Trophoblast cell (in vitro differentiated cells and primary cell): ENCODE measurements at regions not wholly inside any gene's neighbourhood (a gene's known extent, or its start where the extent isn't known, plus 50 kb on each side); places are given as distances from the start of the nearest gene placed in this dataset.
A peak's percentile ranks its signal among the peaks of the same experiment; 100 is the strongest.

ENCODE experiments used
- DNase-seq, 2 donors: peaks; one replicate each; pipeline ENCODE4 v3.0.0-alpha.2; 2016
- H2AFZ ChIP-seq: 2 replicates; pipeline ENCODE4 v1.6.1; 2013; ENCODE audit warnings: low read length, moderate library complexity, mild to moderate bottlenecking; ENCODE audit not compliant: insufficient read depth, poor library complexity
- H2AK5ac ChIP-seq: 2 replicates; pipeline ENCODE4 v1.6.1; 2013; ENCODE audit warnings: mild to moderate bottlenecking, low read length
- H2BK120ac ChIP-seq: 2 replicates; pipeline ENCODE4 v1.6.1; 2013; ENCODE audit warnings: low read length, mild to moderate bottlenecking, moderate library complexity; ENCODE audit not compliant: insufficient read depth, poor library complexity
- H2BK12ac ChIP-seq: 2 replicates; pipeline ENCODE4 v1.6.1; 2013; ENCODE audit warnings: mild to moderate bottlenecking, low read length, moderate library complexity
- H2BK5ac ChIP-seq: 2 replicates; pipeline ENCODE4 v1.6.1; 2013; ENCODE audit warnings: low read length, low read depth, moderate library complexity, mild to moderate bottlenecking; ENCODE audit not compliant: poor library complexity
- H3K14ac ChIP-seq: 2 replicates; pipeline ENCODE4 v1.6.1; 2013; ENCODE audit warnings: mild to moderate bottlenecking, low read length
- H3K18ac ChIP-seq: 2 replicates; pipeline ENCODE4 v1.6.1; 2013; ENCODE audit warnings: mild to moderate bottlenecking, low read length
- H3K23ac ChIP-seq: 2 replicates; pipeline ENCODE4 v1.6.1; 2013; ENCODE audit warnings: low read length
- H3K27ac ChIP-seq: 2 replicates; pipeline ENCODE4 v1.5.1; 2013; ENCODE audit warnings: low read depth, mild to moderate bottlenecking, inconsistent platforms, low read length, moderate library complexity
- H3K27me3 ChIP-seq: 2 replicates; pipeline ENCODE4 v1.6.1; 2013; ENCODE audit warnings: inconsistent platforms, mild to moderate bottlenecking, low read length, moderate library complexity; ENCODE audit not compliant: insufficient read depth
- H3K36me3 ChIP-seq, 2 experiments: 1 replicate in 1 of 2; 2 replicates in 1 of 2; pipeline ENCODE4 v1.6.1; 2013; ENCODE audit warnings: low read length in 2 of 2, mild to moderate bottlenecking in 2 of 2, moderate library complexity in 1 of 2; ENCODE audit not compliant: insufficient read depth in 2 of 2, control insufficient read depth in 1 of 2
- H3K4ac ChIP-seq: 2 replicates; pipeline ENCODE4 v1.6.1; 2013; ENCODE audit warnings: low read depth, mild to moderate bottlenecking, low read length, moderate library complexity
- H3K4me1 ChIP-seq, 2 experiments: 1 replicate in 1 of 2; 2 replicates in 1 of 2; pipeline ENCODE4 v1.6.1; 2013; ENCODE audit warnings: low read length in 2 of 2, mild to moderate bottlenecking in 2 of 2, moderate library complexity in 1 of 2; ENCODE audit not compliant: insufficient read depth in 2 of 2, control insufficient read depth in 1 of 2
- H3K4me2 ChIP-seq: 2 replicates; pipeline ENCODE4 v1.6.1; 2013; ENCODE audit warnings: inconsistent platforms, mild to moderate bottlenecking, low read length, moderate library complexity
- H3K4me3 ChIP-seq: 2 replicates; pipeline ENCODE4 v1.5.1; 2013; ENCODE audit warnings: mild to moderate bottlenecking, low read depth, low read length, inconsistent platforms
- H3K79me1 ChIP-seq: one replicate; pipeline ENCODE4 v1.6.1; 2013; ENCODE audit warnings: low read length
- H3K79me2 ChIP-seq: 2 replicates; pipeline ENCODE4 v1.6.1; 2013; ENCODE audit warnings: low read length, mild to moderate bottlenecking; ENCODE audit not compliant: control insufficient read depth, insufficient read depth, poor library complexity
- H3K9ac ChIP-seq: 2 replicates; pipeline ENCODE4 v1.6.1; 2013; ENCODE audit warnings: mild to moderate bottlenecking, low read length
- H3K9me3 ChIP-seq: 2 replicates; pipeline ENCODE4 v1.6.1; 2013; ENCODE audit warnings: low read depth, mild to moderate bottlenecking, control low read depth, inconsistent platforms, low read length; ENCODE audit not compliant: insufficient read depth
- H4K12ac ChIP-seq: 2 replicates; pipeline ENCODE4 v1.6.1; 2013; ENCODE audit warnings: low read depth, mild to moderate bottlenecking, low read length, moderate library complexity
- H4K8ac ChIP-seq: 2 replicates; pipeline ENCODE4 v1.6.1; 2013; ENCODE audit warnings: low read depth, mild to moderate bottlenecking, low read length, moderate library complexity
- H4K91ac ChIP-seq: one replicate; pipeline ENCODE4 v1.6.1; 2013; ENCODE audit warnings: low read depth, mild to moderate bottlenecking, low read length, moderate library complexity
- WGBS: extraction: QIAGEN DNeasy Blood & Tissue Kit; methylation state at CpG from one replicate; pipeline ENCODE4 v1.1.7; 2013; ENCODE audit warnings: missing lambda C conversion rate; ENCODE audit not compliant: insufficient read length, insufficient coverage; ENCODE audit errors: extremely low coverage; 5-methylcytosine and 5-hydroxymethylcytosine counted together

DNA sequence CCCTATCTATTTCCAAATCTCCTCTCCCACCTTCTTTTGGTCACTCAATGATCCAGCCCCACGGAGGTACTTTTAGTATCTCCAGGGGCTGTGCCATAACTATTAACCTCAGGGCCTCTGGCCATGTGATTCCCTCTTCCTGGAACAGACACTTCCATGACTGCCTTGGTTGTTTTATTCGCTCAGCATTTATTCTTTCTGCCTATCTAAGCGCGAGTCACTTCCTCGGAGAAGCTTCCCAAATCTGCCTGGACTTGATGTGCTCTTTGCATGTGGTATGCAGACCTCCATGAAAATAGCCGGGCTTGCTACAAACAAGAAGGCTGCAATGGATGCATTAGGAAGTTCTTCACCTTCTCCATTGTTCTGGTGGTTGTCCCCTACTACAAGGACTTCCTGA, 939.0 kb upstream of the TMEM132C start:
- Histone ChIP-seq H4K8ac (no peak overlapping the region), H3K4ac (no peak overlapping the region), H2AK5ac (no peak overlapping the region), H3K79me1 (no peaks in the 10 kb centered on the region), H3K14ac (no peak overlapping the region), H4K91ac (no peak overlapping the region), H2BK12ac (no peak overlapping the region), H3K9ac (no peak overlapping the region), H2BK120ac (no peak overlapping the region), H3K36me3 (no peaks in the 10 kb centered on the region), H3K4me2 (no peak overlapping the region), H3K27ac (no peak overlapping the region), H3K18ac (no peak overlapping the region), H3K4me1 (no peaks in the 10 kb centered on the region), H3K27me3 (no peaks in the 10 kb centered on the region), H3K4me3 (no peak overlapping the region), H2AFZ (no peak overlapping the region), H2BK5ac (no peak overlapping the region), H3K79me2 (no peaks in the 10 kb centered on the region), H4K12ac (no peak overlapping the region), H3K9me3 (peaks cover 3% of the 10 kb centered on the region), H3K23ac (no peak overlapping the region)
- WGBS = no CpG with 5 or more reads among the region's 6 CpGs
- no peak for DNase-seq

DNA sequence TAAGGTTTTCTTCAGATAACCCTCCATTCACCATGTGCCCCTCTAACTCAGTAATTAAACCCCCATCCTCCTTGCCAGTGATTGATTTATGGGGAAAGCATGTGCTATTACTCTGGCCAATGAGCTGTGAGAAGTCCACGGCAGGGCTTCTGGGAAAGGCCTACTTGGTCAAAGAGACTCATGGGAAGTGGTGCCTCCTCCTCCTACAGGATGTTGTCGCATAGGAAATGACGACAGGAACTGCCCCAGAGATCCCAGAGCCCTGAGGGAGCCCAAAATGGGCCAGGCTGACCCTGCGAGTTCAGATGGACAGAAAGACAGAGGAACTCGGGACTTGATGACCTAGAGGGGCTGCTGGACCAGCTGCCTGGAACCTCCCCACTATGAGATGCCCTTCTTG, 938.1 kb upstream of the TMEM132C start:
- Histone ChIP-seq H3K79me1 (no peaks in the 10 kb centered on the region), H3K14ac (no peak overlapping the region), H4K12ac (no peak overlapping the region), H3K4me3 (no peak overlapping the region), H3K4ac (no peak overlapping the region), H3K27me3 (no peaks in the 10 kb centered on the region), H3K18ac (no peak overlapping the region), H3K36me3 (no peaks in the 10 kb centered on the region), H2AFZ (no peak overlapping the region), H3K4me2 (no peak overlapping the region), H2BK5ac (no peak overlapping the region), H3K23ac (no peak overlapping the region), H2AK5ac (no peak overlapping the region), H2BK12ac (no peak overlapping the region), H2BK120ac (no peak overlapping the region), H3K4me1 (no peaks in the 10 kb centered on the region), H3K27ac (no peak overlapping the region), H3K9ac (no peak overlapping the region), H3K79me2 (no peaks in the 10 kb centered on the region), H4K8ac (no peak overlapping the region), H4K91ac (no peak overlapping the region), H3K9me3 (peaks cover 4% of the 10 kb centered on the region)
- no CpG with 5 or more reads among the region's 5 CpGs for WGBS
- no peak for DNase-seq

DNA sequence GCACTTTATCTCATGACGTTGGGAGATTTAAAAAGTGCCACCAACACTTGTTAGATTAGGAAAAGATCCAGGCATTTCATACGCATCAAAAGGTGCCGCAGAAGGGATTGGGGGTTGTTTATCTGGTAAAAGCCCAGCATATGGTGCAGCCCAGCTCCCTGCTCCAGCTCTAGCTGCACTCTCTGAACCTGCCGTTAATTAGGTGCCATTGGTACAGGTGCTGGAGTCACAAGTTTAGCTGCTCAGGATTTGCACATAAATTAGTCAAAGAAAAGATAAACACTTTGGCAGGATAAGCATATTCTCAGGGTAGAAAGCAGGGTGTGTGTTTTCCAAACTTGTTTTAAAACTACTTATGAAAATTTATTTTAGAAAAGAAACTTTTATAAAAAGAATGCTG, 932.6 kb upstream of the TMEM132C start:
- Histone ChIP-seq H3K23ac (no peak overlapping the region), H3K9ac (no peak overlapping the region), H3K79me2 (no peaks in the 10 kb centered on the region), H3K4me3 (no peak overlapping the region), H3K27ac (no peak overlapping the region), H4K12ac (no peak overlapping the region), H3K4me1 (no peaks in the 10 kb centered on the region), H3K27me3 (no peaks in the 10 kb centered on the region), H4K8ac (no peak overlapping the region), H3K79me1 (no peaks in the 10 kb centered on the region), H3K4me2 (no peak overlapping the region), H2BK5ac (no peak overlapping the region), H3K14ac (no peak overlapping the region), H3K4ac (no peak overlapping the region), H2AFZ (no peak overlapping the region), H3K9me3 (peaks cover 2% of the 10 kb centered on the region), H2BK120ac (no peak overlapping the region), H3K18ac (no peak overlapping the region), H2BK12ac (no peak overlapping the region), H3K36me3 (no peaks in the 10 kb centered on the region), H4K91ac (no peak overlapping the region), H2AK5ac (no peak overlapping the region)
- no peak for DNase-seq
- WGBS = no CpG with 5 or more reads among the region's 4 CpGs

DNA sequence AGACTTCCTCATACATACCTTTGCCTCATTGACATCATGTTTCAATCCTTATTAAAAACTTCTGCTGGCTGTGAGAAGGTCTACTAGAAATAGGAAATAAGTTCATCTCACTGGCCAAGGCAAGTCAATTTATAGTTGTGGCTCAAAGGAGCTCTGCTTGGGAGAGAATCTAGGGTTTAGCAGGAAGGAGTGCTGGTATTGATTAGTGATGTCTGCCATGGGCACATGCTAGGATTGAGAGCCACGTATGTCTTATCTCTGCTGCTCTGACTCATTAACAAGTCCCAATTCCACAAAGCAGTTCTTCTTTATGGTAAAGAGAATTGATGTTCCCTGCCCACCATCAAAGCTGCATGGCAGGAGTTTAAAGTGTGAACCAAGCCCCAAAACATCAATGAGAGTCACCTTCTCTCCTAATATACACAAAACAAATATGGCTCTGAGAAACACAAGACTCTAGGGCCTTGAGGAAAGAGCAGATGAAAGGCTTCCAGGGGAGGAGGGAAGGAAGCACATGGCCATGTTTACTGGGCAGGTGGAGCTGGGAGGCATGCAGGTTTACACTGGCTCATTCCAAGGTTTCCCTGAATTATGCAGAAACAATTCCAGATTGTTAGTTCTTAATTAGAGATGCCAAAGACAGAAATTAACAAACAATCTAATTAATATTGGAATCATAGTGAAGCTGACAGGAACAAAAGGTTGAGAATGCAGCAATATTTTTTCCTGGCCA, 931.9 kb upstream of the TMEM132C start:
- Histone ChIP-seq H3K14ac (no peak overlapping the region), H3K27ac (no peak overlapping the region), H3K4ac (no peak overlapping the region), H2BK120ac (no peak overlapping the region), H3K4me3 (no peak overlapping the region), H3K23ac (peak overlapping the region; percentile 35), H3K18ac (no peak overlapping the region), H3K79me1 (no peaks in the 10 kb centered on the region), H3K9ac (no peak overlapping the region), H2AK5ac (no peak overlapping the region), H3K36me3 (no peaks in the 10 kb centered on the region), H3K79me2 (no peaks in the 10 kb centered on the region), H3K4me2 (no peak overlapping the region), H3K4me1 (no peaks in the 10 kb centered on the region), H3K9me3 (peaks cover 2% of the 10 kb centered on the region), H2AFZ (no peak overlapping the region), H4K12ac (no peak overlapping the region), H4K8ac (no peak overlapping the region), H2BK12ac (no peak overlapping the region), H3K27me3 (no peaks in the 10 kb centered on the region), H2BK5ac (no peak overlapping the region), H4K91ac (no peak overlapping the region)
- DNase-seq = no peak
- WGBS = no CpG with 5 or more reads among the region's 1 CpG
